HepG2 (cell line): ENCODE measurements at regions not wholly inside any gene's neighbourhood (a gene's known extent, or its start where the extent isn't known, plus 50 kb on each side); places are given as distances from the start of the nearest gene placed in this dataset.

Source experiments
- ATAC-seq: fragments of 200-7000 bp; cut with Tn5 transposase; 3 replicates; pipeline ENCODE4 v1.9.1; 2020; ENCODE audit warnings: mild to moderate bottlenecking, moderate library complexity
- BruUV-seq: library from RNA; stranded (reverse); fragments of 400-500 nt; replicated peaks from 2 replicates; lab custom pipeline; 2021; lab: Mats Ljungman, UMichigan
- CTCF ChIA-PET: fragments of 300-600 bp; formaldehyde crosslinking; extraction: SDS; loops from one replicate; lab custom pipeline; 2021; ENCODE audit warnings: low total read pairs, inconsistent platforms, low intra/inter-chr PET ratio; lab: Yijun Ruan, JAX
- POLR2A ChIA-PET: fragments of 350-600 bp; sonication (Branson Sonifier 250); formaldehyde crosslinking; loops from one replicate; lab custom pipeline; 2020; ENCODE audit warnings: antibody characterized with exemption, inconsistent platforms; lab: Yijun Ruan, JAX
- DNase-seq: peaks from one replicate; pipeline ENCODE4 v3.0.0-alpha.2; 2015; ENCODE audit warnings: low spot score
- FAIRE-seq: peaks from 3 replicates; lab custom pipeline; 2011; peaks lifted over from hg19 to GRCh38; lab: Jason Lieb, UNC
- H2AFZ ChIP-seq: one replicate; pipeline ENCODE4 v1.6.1; 2011; ENCODE audit warnings: low read length, inconsistent platforms
- H3K27ac ChIP-seq: fragments of 300-600 bp; 3 replicates; pipeline ENCODE4 v1.8.0; 2011; ENCODE audit warnings: mixed run types, mild to moderate bottlenecking, mixed read lengths, low read length, inconsistent platforms; ENCODE audit not compliant: insufficient read depth; ENCODE audit errors: extremely low read length
- H3K27me3 ChIP-seq, 2 experiments: fragments of 200-600 bp in 1 of 2; 2 replicates in 1 of 2; 3 replicates in 1 of 2; pipeline versions ENCODE4 v1.6.0 to v1.8.0; 2011; ENCODE audit warnings: low read length in 2 of 2, mild to moderate bottlenecking in 2 of 2, moderate library complexity in 2 of 2, inconsistent platforms in 1 of 2; ENCODE audit not compliant: insufficient read depth in 2 of 2, control insufficient read depth in 1 of 2
- H3K36me3 ChIP-seq, 2 experiments: fragments of 200-600 bp in 1 of 2; replicated peaks in 1 of 2; 2 replicates in 1 of 2; 3 replicates in 1 of 2; pipeline versions ENCODE4 v1.5.1 to v1.8.0; 2011; ENCODE audit warnings: low read length in 2 of 2, inconsistent platforms in 1 of 2; ENCODE audit not compliant: insufficient read depth in 2 of 2, control insufficient read depth in 1 of 2
- H3K4me1 ChIP-seq: 2 replicates; pipeline ENCODE4 v1.5.1; 2012; ENCODE audit warnings: low read length, inconsistent platforms; ENCODE audit not compliant: insufficient read depth
- H3K4me2 ChIP-seq: 2 replicates; pipeline ENCODE4 v1.6.0; 2011; ENCODE audit warnings: low read depth, low read length, inconsistent platforms
- H3K4me3 ChIP-seq, 3 experiments: fragments of 200-600 bp in 1 of 3; sonication (generic), shearing (Covaris generic) in 1 of 3; replicated peaks in 1 of 3; 2 replicates each; pipeline ENCODE4 v1.5.1; 2011 to 2016; ENCODE audit warnings: low read length in 3 of 3, inconsistent platforms in 2 of 3, low read depth in 2 of 3, mild to moderate bottlenecking in 2 of 3, control low read depth in 1 of 3, mixed read lengths in 1 of 3; ENCODE audit not compliant: insufficient read depth in 1 of 3
- H3K79me2 ChIP-seq: one replicate; pipeline ENCODE4 v1.6.1; 2011; ENCODE audit warnings: low read length, inconsistent platforms; ENCODE audit not compliant: insufficient read depth
- H3K9ac ChIP-seq: 2 replicates; pipeline ENCODE4 v1.6.0; 2011; ENCODE audit warnings: mild to moderate bottlenecking, low read depth, low read length, inconsistent platforms; ENCODE audit not compliant: insufficient read depth
- H3K9me3 ChIP-seq: 2 replicates; pipeline ENCODE4 v1.5.1; 2012; ENCODE audit warnings: mild to moderate bottlenecking, low read length
- H4K20me1 ChIP-seq: 2 replicates; pipeline ENCODE4 v1.6.0; 2011; ENCODE audit warnings: inconsistent platforms, mild to moderate bottlenecking, low read length, moderate library complexity; ENCODE audit not compliant: insufficient read depth
- CC2D1A ChIP-seq: sonication (generic); formaldehyde crosslinking; IDR thresholded peaks from 2 replicates; pipeline ENCODE4 v1.8.1; 2023; ENCODE audit warnings: mild to moderate bottlenecking, missing genetic modification reagents
- HOXA5 ChIP-seq: sonication (generic); formaldehyde crosslinking; IDR thresholded peaks from 2 replicates; pipeline ENCODE4 v1.4.0; 2020; ENCODE audit warnings: missing genetic modification reagents
- MAFF ChIP-seq: IDR thresholded peaks from 2 replicates; pipeline ENCODE4 v1.6.1; 2011; ENCODE audit warnings: low read depth, low read length, improper control_type of control experiment
- NR1H2 ChIP-seq: sonication (generic); formaldehyde crosslinking; IDR thresholded peaks from 2 replicates; pipeline ENCODE4 v1.8.1; 2022; ENCODE audit warnings: low read depth, missing genetic modification reagents, borderline replicate concordance
- NRL ChIP-seq: sonication (generic); formaldehyde crosslinking; IDR thresholded peaks from 2 replicates; pipeline ENCODE4 v1.5.0; 2020; ENCODE audit warnings: missing genetic modification reagents, mild to moderate bottlenecking, moderate library complexity, borderline replicate concordance
- PRPF4 ChIP-seq: fragments of 200-400 bp; formaldehyde crosslinking; IDR thresholded peaks from 2 replicates; pipeline ENCODE4 v1.6.1; 2016; ENCODE audit warnings: low read length, low read depth; ENCODE audit not compliant: poor library complexity, severe bottlenecking
- WGBS: methylation state at CpG from one replicate; pipeline ENCODE4 v1.1.6; 2017; ENCODE audit warnings: low lambda C conversion rate; 5-methylcytosine and 5-hydroxymethylcytosine counted together
- in situ Hi-C: cut with HindIII; loops from 2 replicates; pipeline ENCODE4 v1.10.0; 2017; ENCODE audit warnings: low pct_unique_long_range_greater_than_20kb; ENCODE audit not compliant: extremely low pct_ligation_motif_present
- intact Hi-C: fragments of 100-400 bp; cut with micrococcal nuclease; formaldehyde crosslinking; loops from one replicate; pipeline ENCODE4 v1.10.0; 2022; ENCODE audit not compliant: unreplicated experiment

DNA sequence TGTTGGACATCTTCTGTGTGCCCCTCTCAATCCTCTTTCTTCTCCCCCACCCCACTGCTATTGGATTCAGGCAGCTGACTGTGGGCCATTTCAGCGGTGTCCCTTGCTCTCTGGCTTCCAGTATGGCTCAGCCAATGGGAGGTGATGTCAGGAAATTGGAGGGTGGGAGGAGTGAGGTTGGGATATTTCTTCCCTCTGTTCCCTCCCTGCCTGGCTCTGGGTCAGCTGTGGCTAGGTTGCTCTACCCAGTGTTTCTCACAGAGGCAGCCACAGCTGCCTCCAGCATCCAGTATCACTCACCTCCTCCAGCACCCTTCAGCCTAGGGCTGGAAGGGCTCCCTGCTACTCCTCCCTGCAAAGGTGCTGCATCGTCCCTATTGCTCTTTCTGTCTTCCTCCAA is 423.5 kb downstream of the MIAT start:
- ChIA-PET POLR2A (no interaction called here), CTCF (no interaction called here)
- Histone ChIP-seq H3K4me2 (no peak overlapping the region), H4K20me1 (no peaks in the 10 kb centered on the region), H3K4me1 (no peaks in the 10 kb centered on the region), H3K4me3 (no peak overlapping the region), H3K36me3 (no peaks in the 10 kb centered on the region), H3K27ac (no peak overlapping the region), H3K9me3 (no peaks in the 10 kb centered on the region), H3K27me3 (no peaks in the 10 kb centered on the region; a peak in 1 of 5 replicates), H3K79me2 (no peaks in the 10 kb centered on the region), H2AFZ (no peak overlapping the region), H3K9ac (no peak overlapping the region)
- DNase-seq (no peak), FAIRE-seq (no peak), ATAC-seq (no peak)
- intact Hi-C loops = no loop called here
- TF ChIP-seq PRPF4 (no peak), NR1H2 (CRISPR knock-in tag) (no peak), CC2D1A (CRISPR knock-in tag) (no peak), HOXA5 (CRISPR knock-in tag) (no peak)
- WGBS = 0% methylated on average over 2 of the region's 2 CpGs
- BruUV-seq = no TSS peak
- in situ Hi-C loops = no loop called here

DNA sequence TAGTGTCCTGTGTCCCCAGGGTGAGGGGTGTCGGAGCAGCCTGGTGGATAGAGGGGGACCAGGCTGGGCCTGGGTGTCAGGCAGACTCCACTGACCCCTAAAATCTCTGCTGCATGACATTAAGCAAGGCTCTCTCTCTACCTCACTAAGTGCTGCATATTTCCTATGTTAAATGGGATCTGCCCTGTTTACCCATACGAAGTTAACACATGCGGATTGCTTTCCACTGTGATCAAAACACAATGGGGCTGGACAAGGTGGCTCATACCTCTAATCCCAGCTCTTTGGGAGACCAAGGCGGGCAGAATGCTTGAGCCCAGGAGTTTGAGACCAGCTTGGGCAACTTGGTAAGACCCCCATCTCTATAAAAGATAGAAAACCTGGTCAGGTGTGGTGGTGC is 426.2 kb downstream of the MIAT start:
- in situ Hi-C loops (no loop called here), intact Hi-C loops (no loop called here)
- no peak for ATAC-seq
- Histone ChIP-seq H3K36me3 (no peaks in the 10 kb centered on the region), H4K20me1 (no peaks in the 10 kb centered on the region), H3K27me3 (no peaks in the 10 kb centered on the region; a peak in 1 of 5 replicates), H3K4me3 (no peak overlapping the region), H3K9ac (no peak overlapping the region), H3K4me1 (no peaks in the 10 kb centered on the region), H2AFZ (no peak overlapping the region), H3K79me2 (no peaks in the 10 kb centered on the region), H3K9me3 (no peaks in the 10 kb centered on the region), H3K4me2 (no peak overlapping the region), H3K27ac (no peak overlapping the region)
- ChIA-PET POLR2A (no interaction called here), CTCF (no interaction called here)
- TF ChIP-seq MAFF (no peak), NRL (no peak)
- no peak for FAIRE-seq
- 0% methylated on average over 4 of the region's 4 CpGs for WGBS
- DNase-seq = no peak
- BruUV-seq = no TSS peak
